ENCODE measurements at regions not wholly inside any gene's neighbourhood (a gene's known extent, or its start where the extent isn't known, plus 50 kb on each side); places are given as distances from the start of the nearest gene placed in this dataset.

DNA sequence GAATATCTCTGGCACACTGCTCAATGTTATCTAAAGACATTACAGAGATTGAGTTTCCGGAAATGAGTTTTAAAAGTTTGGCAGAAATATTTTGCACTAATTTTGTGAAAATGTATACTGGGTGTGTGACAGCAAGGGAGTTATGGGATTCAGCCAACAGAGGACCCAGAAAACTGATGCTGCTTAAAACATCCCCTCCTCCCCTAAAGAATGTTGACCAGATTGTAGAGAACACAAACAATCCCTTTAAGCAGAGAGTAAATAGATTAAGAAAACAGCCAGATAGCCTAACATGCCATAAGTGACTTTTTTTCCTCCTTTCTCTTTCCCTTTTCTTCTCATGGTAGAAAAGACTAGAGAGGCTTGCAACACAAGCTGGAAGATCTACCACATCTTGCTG lies 928.0 kb upstream of the ALCAM start:
- TF ChIP-seq, protein P1, sequence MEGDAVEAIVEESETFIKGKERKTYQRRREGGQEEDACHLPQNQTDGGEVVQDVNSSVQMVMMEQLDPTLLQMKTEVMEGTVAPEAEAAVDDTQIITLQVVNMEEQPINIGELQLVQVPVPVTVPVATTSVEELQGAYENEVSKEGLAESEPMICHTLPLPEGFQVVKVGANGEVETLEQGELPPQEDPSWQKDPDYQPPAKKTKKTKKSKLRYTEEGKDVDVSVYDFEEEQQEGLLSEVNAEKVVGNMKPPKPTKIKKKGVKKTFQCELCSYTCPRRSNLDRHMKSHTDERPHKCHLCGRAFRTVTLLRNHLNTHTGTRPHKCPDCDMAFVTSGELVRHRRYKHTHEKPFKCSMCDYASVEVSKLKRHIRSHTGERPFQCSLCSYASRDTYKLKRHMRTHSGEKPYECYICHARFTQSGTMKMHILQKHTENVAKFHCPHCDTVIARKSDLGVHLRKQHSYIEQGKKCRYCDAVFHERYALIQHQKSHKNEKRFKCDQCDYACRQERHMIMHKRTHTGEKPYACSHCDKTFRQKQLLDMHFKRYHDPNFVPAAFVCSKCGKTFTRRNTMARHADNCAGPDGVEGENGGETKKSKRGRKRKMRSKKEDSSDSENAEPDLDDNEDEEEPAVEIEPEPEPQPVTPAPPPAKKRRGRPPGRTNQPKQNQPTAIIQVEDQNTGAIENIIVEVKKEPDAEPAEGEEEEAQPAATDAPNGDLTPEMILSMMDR (IDR thresholded peaks at IDR 0.05), result no peak
- no peak for TF ChIP-seq POLR2A (IDR thresholded peaks at IDR 0.05)
